ENCODE measurements at regions not wholly inside any gene's neighbourhood (a gene's known extent, or its start where the extent isn't known, plus 50 kb on each side); places are given as distances from the start of the nearest gene placed in this dataset.

DNA sequence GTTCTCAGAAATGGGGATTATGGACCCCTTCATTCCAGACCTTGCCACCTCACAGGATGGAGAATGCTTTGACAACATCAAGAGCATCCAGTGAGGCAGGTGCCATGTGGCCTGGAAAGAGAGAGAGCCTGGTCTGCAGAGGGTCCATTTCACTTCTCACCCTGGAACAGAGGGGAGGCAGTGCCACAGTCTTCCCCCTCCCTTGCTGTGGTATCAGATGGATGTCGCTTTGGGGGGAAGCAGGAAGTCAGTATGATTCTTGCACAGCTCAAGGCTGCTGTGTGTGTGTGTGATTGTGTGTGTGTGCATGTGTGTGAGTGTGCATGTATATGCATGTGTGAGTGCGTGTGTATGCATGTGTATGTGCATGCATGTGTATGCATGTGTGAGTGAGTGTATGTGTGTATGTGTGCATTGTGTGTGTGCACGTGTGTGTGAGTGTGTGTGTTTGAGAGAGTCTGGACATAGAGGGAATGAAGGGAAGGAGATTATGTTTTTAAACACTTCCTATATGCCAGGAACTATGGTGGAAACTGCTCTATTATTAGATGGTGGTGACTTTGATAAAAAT, 328.6 kb upstream of the CLNK start (continued):
- TF ChIP-seq, protein P1, sequence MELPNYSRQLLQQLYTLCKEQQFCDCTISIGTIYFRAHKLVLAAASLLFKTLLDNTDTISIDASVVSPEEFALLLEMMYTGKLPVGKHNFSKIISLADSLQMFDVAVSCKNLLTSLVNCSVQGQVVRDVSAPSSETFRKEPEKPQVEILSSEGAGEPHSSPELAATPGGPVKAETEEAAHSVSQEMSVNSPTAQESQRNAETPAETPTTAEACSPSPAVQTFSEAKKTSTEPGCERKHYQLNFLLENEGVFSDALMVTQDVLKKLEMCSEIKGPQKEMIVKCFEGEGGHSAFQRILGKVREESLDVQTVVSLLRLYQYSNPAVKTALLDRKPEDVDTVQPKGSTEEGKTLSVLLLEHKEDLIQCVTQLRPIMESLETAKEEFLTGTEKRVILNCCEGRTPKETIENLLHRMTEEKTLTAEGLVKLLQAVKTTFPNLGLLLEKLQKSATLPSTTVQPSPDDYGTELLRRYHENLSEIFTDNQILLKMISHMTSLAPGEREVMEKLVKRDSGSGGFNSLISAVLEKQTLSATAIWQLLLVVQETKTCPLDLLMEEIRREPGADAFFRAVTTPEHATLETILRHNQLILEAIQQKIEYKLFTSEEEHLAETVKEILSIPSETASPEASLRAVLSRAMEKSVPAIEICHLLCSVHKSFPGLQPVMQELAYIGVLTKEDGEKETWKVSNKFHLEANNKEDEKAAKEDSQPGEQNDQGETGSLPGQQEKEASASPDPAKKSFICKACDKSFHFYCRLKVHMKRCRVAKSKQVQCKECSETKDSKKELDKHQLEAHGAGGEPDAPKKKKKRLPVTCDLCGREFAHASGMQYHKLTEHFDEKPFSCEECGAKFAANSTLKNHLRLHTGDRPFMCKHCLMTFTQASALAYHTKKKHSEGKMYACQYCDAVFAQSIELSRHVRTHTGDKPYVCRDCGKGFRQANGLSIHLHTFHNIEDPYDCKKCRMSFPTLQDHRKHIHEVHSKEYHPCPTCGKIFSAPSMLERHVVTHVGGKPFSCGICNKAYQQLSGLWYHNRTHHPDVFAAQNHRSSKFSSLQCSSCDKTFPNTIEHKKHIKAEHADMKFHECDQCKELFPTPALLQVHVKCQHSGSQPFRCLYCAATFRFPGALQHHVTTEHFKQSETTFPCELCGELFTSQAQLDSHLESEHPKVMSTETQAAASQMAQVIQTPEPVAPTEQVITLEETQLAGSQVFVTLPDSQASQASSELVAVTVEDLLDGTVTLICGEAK (IDR thresholded peaks at IDR 0.05): no peak
- TF ChIP-seq, protein P1 (CRISPR knock-in tag; IDR thresholded peaks at IDR 0.05): no peak
